NT2/D1 (cell line): ENCODE measurements at regions not wholly inside any gene's neighbourhood (a gene's known extent, or its start where the extent isn't known, plus 50 kb on each side); places are given as distances from the start of the nearest gene placed in this dataset.

ENCODE experiments used
- SUZ12 ChIP-seq: IDR thresholded peaks from 2 replicates; pipeline ENCODE4 v1.6.1; 2011; ENCODE audit not compliant: insufficient read length, insufficient read depth; ENCODE audit errors: extremely low read depth
- YY1 ChIP-seq: IDR thresholded peaks from 2 replicates; pipeline ENCODE4 v1.6.1; 2011; ENCODE audit not compliant: insufficient read length, insufficient read depth
- ZNF274 ChIP-seq: IDR thresholded peaks from 2 replicates; pipeline ENCODE4 v1.6.1; 2011; ENCODE audit warnings: mild to moderate bottlenecking, low read depth, low read length

DNA sequence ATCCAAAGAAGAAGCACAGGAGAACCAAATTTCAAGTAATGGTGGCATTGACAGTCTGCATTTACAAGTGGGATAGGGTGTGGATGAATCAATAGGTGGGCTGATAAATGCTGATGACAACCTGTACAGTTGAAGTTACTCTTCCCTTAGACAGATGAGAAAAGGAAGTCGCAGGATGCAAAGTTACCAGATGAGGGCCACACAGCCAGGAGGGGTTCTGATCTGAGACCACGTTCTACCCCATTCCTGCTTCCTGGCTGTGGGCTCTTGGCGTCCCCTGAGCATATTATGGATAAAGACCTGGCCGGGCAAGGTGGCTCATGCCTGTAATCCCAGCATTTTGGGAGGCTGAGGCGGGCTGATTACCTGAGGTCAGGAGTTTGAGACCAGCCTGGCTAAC is 104.6 kb downstream of the EOMES start:
- no peak for TF ChIP-seq SUZ12
- no peak for TF ChIP-seq YY1
- TF ChIP-seq ZNF274 = no peak
